ENCODE measurements at regions not wholly inside any gene's neighbourhood (a gene's known extent, or its start where the extent isn't known, plus 50 kb on each side); places are given as distances from the start of the nearest gene placed in this dataset.

GRCh38 chr9:126095546-126096190 lies 231.0 kb upstream of the MVB12B start:
- DNase-seq: no peak

GRCh38 chr9:126096340-126096739 lies 230.3 kb upstream of the MVB12B start:
- DNase-seq: no peak

GRCh38 chr9:126097679-126098078 lies 228.9 kb upstream of the MVB12B start:
- no peak for DNase-seq

DNA sequence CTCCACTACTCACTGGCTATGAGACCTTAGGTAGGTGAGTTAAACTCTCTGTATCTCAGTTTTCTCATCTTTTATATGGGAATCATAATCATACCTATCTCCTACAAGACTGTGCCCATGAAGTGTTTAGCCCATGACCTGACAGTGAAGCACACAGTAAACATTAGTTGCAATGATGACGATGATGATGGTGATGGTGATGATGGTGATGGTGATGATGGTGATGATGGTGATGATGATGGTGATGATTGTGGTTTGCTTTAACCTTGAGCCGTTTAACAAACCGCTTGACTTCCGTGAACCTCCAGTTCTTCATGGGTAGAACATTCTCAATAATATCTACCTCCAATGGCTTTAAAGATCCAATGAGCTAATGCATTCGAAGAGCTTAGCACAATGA lies 220.2 kb upstream of the MVB12B start:
- DNase-seq: no peak

GRCh38 chr9:126107693-126108092 lies 218.9 kb upstream of the MVB12B start:
- no peak for DNase-seq

GRCh38 chr9:126108240-126108639 lies 218.4 kb upstream of the MVB12B start:
- DNase-seq: no peak

DNA sequence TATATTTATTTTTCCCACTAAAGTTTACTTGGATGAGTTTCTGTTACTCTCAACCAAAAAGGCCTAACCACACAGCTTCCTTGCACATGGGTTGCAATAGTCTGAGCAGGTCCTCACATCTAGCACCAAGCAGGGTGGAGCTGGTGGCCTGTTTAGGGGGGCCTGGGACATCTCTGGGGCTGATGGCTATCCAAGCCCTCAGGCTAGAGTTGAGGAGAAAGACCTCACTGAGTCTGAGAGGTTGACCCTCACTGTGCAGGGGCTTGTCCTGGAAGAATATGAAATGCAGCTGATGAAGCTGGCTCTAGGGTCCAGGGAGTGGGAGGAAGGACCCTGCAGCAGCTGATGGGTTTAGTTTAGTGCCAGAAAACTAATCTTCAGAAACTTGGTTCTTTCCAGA lies 217.1 kb upstream of the MVB12B start:
- no peak for DNase-seq

- DNase-seq: no peak
Measured at GRCh38 chr9:126111556-126111955, 215.1 kb upstream of the MVB12B start.

DNA sequence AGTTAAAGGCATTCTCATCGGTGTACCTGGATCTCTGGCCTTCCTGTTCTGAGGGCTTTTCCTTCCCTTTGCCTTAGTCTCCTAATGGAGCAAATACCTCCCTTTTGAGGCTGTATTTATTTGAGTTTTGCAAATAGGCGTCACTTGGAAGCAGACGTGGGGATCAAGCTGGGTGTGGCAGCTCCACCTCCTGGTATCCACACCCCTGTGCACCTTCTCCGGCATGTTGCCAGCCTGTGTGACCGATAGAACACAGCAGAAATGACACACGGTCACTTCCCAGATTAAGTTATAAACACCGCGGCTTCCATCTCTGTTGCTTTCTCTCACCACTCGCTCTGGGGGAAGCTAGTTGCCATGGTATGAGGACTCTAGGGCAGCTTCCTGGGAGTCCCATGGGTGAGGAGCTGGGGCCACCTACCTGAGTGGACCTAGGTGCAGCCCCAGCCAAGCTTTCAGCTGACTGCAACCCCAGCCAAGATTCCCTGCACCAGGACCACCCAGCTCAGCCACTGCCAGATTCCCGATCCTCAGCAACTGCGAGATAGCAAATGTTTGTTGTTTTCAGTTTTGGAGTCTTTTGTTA lies 214.4 kb upstream of the MVB12B start:
- no peak for DNase-seq

GRCh38 chr9:126113176-126113575 lies 213.5 kb upstream of the MVB12B start:
- no peak for DNase-seq

- no peak for DNase-seq
Measured at GRCh38 chr9:126113756-126114408, 212.7 kb upstream of the MVB12B start.

DNA sequence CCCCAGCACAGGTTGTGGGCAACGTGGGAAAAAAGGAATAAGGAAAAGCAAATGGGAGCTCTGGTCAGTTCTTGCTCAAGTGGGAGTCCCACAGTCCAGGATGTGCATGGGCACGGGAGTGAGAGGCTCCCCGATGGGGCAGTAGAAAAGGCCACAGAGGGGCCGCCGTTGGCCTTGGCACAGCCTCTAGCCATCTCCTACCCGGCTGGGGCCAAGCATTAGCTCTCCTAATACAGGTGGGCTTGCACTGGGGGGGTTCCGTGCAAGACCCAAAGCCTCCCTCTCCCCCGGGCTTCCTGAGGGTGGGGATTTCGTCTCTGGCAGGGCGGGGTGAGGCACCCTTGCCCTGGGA lies 212.2 kb upstream of the MVB12B start:
- no peak for DNase-seq

GRCh38 chr9:126114850-126115460 lies 211.7 kb upstream of the MVB12B start:
- DNase-seq: no peak

GRCh38 chr9:126116351-126117157 lies 210.1 kb upstream of the MVB12B start:
- no peak for DNase-seq

DNA sequence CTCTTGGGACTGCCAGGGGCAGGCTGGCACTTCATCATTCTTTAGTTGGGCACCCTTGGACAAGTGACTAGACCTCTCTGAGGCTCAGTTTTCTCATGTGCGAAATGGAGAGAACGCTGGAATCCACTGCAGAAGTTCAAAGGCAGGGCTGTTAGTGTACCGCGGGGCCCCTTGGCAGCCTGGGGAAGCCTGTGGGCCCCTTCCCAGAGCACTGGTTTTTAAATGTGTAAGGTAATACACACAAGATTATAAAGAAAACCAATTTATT lies 209.5 kb upstream of the MVB12B start:
- DNase-seq: no peak

GRCh38 chr9:126117631-126118030 lies 209.0 kb upstream of the MVB12B start:
- DNase-seq: no peak

DNA sequence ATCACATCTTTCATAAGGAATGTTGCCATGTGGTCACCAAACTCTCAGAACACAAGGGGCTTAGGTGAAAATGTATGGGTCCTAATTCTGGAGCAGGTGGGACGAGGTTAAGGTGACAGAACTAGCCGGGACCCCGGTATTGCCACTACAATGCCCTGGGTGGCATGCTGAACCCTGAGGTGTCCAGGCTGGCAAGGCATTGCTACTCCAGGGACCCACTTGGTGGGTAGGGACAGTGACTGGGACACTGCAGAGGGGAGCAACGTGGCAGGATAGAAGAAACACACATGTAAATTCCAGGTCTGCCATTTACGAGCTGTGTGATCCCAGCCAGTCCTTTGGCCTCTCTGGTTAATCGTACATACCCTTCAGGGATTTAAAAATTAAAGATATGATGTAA lies 206.9 kb upstream of the MVB12B start:
- DNase-seq: no peak

DNA sequence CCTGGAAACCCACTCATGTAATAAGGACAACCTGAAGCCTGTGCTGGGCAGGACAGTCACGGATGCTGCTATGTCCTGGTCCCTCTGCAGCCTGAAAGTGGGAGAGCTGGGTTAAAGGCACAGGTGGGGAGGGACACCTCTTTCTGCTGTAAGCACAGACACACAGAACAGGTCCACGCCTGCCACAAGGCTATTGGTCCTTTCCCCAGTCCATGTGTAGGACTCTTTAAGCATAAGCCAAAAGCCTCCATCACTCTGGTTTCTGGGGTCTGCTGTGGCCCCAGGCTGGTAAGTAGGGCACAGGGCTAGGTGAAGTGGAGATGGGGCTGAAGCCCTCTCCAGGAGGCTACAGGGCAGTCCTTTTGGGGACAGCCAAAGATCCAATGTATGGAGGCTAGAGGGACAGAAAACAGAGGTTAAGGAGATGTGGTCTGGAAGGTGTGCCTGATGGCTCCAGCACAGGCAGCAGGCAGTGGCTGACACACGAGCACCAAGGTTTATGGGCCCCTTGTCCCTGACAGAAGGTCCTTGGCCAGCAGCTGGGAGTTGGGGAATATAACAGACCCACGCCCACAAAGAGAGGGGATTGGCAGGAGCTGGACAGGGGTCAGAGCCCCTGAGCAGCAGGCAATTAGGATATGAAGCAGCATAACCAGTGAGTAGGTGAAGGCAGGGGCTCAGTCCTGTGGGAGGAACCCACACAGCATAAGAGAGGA lies 203.6 kb upstream of the MVB12B start:
- no peak for DNase-seq

DNA sequence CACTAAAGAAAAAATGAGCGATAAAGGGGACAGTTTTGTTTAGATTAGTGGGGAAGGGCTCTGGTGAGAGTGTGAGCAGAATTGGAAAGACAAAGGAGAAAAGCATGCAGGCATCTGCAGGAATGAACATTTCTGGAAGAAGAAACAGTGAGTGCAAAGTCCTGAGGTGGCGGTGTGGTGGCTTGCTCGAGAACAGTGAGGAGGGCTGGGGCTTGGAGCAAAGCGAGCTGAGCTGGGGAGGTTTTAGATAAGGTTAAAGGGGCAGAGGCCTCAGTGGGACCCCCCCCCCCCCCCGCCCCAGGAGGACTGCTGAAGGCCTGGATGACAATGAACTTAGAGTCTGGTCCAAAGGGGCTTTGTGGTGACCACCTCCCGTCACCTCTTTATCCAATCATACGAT lies 202.7 kb upstream of the MVB12B start:
- DNase-seq: no peak

DNA sequence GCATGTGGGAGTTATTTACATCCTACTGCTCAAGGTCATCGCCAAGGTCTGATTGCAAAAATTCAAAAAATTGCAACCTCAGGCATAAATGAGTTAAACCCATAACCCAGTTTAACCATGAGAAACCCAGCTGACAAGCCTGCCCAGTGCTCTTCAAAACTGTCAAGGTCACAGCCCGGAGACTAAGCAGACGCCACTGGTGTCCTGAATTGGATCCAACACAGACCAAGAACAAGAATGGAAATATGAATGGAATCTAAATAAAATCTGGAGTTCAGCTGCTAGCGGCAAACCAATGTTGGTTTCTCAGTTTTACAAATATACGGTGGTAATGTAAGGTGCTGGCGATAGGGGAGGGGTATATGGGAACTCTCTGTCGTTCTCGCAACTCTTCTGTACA lies 201.5 kb upstream of the MVB12B start:
- no peak for DNase-seq

GRCh38 chr9:126125577-126125976 lies 201.1 kb upstream of the MVB12B start:
- DNase-seq: no peak

DNA sequence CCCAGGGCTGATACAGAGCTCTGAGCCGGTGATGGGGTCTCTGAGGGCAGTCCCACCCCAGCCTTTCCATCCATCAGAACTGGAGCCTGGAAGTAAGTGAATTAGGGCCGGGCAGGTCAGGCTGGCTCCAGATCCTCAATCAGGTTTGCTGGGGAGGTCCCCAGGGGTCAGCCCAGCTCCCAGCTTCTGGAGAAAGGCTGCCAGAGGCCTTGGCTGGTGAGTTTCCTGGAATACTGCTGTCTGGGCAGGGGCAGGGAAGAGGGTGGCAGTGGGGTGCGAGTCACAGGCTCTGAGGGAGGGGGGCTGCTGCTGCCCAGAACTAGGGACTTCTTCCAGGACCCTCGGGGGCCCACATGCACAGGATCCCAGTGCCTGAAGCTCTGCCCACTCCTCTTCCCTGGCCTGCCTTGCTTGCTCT lies 200.6 kb upstream of the MVB12B start:
- no peak for DNase-seq

- no peak for DNase-seq
Measured at GRCh38 chr9:126126807-126127206, 199.8 kb upstream of the MVB12B start.

Measured in DMS 273 treated with DMSO at 0.1 percent for 48 hours (cell line).